ENCODE measurements at regions not wholly inside any gene's neighbourhood (a gene's known extent, or its start where the extent isn't known, plus 50 kb on each side); places are given as distances from the start of the nearest gene placed in this dataset.

DNA sequence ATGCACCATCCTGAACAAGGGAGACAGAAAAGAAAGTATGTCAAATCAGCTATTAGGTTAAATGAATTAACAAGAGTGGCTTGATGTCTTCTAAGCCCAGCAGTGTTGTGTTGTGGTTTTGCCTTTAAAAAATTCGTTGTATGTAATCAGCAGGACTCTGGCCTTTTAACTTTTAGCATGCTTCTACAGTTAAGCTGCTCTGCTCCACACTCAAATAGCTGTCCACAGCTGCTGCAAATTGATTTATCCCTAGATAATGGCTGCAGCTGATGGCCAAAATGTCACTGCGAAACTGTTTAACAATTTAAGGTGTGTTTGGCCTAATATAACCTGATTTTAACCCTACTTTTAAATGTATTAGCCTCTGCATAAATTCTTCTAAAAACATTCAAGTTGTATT, 85.8 kb downstream of the CXXC4 start:
- Histone ChIP-seq H3K9me3 (replicated peaks; ENCODE audit: control insufficient read depth, insufficient read depth, low read depth, low read length) (no peaks in the 10 kb centered on the region; the same call in 1 of the 2 replicates), H3K4me1 (replicated peaks in 1 of 2; ENCODE audit: control insufficient read depth in 2 of 2, insufficient read depth in 2 of 2, low read length in 2 of 2) (no peaks in the 10 kb centered on the region), H3K9me1 (ENCODE audit: control insufficient read depth, insufficient read depth, low read length) (no peaks in the 10 kb centered on the region), H2AFZ (ENCODE audit: low read depth, low read length) (no peak overlapping the region), H3K27me3 (ENCODE audit: control insufficient read depth in 2 of 2, insufficient read depth in 2 of 2, low read length in 2 of 2) (no peaks in the 10 kb centered on the region), H3K27ac (ENCODE audit: extremely low read depth, low read depth, low read length) (no peak overlapping the region), H3K4me3 (no peak overlapping the region), H3K36me3 (ENCODE audit: control insufficient read depth, insufficient read depth, low read length) (no peaks in the 10 kb centered on the region), H3K4me2 (ENCODE audit: insufficient read depth, low read length) (no peak overlapping the region), H4K20me1 (replicated peaks; ENCODE audit: control insufficient read depth, insufficient read depth, low read length) (no peaks in the 10 kb centered on the region), H3K9ac (ENCODE audit: insufficient read depth in 1 of 2, low read depth in 2 of 2, low read length in 2 of 2) (no peak overlapping the region), H3K79me2 (ENCODE audit: control insufficient read depth, insufficient read depth, low read length) (no peaks in the 10 kb centered on the region)
- 0% methylated on average over 2 of the region's 2 CpGs for WGBS (ENCODE audit: insufficient coverage, low coverage, missing lambda C conversion rate)
- no peak for DNase-seq (ENCODE audit: extremely low read depth in 1 of 4, low spot score in 3 of 4)
- no peak for ATAC-seq
- POLR2A ChIA-PET, result no interaction called here
- no TSS peak for BruUV-seq (replicated peaks)
- no peak for FAIRE-seq
- CTCF ChIA-PET (ENCODE audit: low intra/inter-chr PET ratio), result no interaction called here
- in situ Hi-C loops (cut with MboI) (no loop called here), intact Hi-C loops (cut with micrococcal nuclease) (no loop called here)
- TF ChIP-seq, protein P1, sequence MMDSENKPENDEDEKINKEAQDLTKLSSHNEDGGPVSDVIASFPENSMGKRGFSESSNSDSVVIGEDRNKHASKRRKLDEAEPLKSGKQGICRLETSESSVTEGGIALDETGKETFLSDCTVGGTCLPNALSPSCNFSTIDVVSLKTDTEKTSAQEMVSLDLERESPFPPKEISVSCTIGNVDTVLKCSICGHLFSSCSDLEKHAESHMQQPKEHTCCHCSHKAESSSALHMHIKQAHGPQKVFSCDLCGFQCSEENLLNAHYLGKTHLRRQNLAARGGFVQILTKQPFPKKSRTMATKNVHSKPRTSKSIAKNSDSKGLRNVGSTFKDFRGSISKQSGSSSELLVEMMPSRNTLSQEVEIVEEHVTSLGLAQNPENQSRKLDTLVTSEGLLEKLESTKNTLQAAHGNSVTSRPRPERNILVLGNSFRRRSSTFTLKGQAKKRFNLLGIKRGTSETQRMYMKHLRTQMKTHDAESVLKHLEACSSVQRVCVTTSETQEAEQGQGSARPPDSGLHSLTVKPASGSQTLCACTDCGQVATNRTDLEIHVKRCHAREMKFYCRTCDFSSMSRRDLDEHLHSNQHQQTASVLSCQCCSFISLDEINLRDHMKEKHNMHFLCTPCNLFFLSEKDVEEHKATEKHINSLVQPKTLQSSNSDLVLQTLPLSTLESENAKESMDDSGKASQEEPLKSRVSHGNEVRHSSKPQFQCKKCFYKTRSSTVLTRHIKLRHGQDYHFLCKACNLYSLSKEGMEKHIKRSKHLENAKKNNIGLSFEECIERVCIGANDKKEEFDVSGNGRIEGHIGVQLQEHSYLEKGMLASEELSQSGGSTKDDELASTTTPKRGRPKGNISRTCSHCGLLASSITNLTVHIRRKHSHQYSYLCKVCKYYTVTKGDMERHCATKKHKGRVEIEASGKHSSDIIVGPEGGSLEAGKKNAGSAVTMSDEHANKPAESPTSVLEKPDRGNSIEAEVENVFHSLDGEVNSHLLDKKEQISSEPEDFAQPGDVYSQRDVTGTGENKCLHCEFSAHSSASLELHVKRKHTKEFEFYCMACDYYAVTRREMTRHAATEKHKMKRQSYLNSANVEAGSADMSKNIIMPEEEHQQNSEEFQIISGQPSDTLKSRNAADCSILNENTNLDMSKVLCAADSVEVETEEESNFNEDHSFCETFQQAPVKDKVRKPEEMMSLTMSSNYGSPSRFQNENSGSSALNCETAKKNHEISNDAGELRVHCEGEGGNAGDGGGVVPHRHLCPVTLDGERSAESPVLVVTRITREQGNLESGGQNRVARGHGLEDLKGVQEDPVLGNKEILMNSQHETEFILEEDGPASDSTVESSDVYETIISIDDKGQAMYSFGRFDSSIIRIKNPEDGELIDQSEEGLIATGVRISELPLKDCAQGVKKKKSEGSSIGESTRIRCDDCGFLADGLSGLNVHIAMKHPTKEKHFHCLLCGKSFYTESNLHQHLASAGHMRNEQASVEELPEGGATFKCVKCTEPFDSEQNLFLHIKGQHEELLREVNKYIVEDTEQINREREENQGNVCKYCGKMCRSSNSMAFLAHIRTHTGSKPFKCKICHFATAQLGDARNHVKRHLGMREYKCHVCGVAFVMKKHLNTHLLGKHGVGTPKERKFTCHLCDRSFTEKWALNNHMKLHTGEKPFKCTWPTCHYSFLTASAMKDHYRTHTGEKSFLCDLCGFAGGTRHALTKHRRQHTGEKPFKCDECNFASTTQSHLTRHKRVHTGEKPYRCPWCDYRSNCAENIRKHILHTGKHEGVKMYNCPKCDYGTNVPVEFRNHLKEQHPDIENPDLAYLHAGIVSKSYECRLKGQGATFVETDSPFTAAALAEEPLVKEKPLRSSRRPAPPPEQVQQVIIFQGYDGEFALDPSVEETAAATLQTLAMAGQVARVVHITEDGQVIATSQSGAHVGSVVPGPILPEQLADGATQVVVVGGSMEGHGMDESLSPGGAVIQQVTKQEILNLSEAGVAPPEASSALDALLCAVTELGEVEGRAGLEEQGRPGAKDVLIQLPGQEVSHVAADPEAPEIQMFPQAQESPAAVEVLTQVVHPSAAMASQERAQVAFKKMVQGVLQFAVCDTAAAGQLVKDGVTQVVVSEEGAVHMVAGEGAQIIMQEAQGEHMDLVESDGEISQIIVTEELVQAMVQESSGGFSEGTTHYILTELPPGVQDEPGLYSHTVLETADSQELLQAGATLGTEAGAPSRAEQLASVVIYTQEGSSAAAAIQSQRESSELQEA (IDR thresholded peaks at IDR 0.05; ENCODE audit: low read depth), result no peak
- TF ChIP-seq HCFC1 (IDR thresholded peaks at IDR 0.05; ENCODE audit: low read depth, low read length) (no peak), STAT5A (IDR thresholded peaks at IDR 0.05; ENCODE audit: borderline replicate concordance, low read length) (no peak), ZNF507 (tag; conservative IDR thresholded peaks at IDR 0.05) (no peak), STAT5B (CRISPR knock-in tag; IDR thresholded peaks at IDR 0.05) (no peak), ZNF282 (CRISPR knock-in tag; IDR thresholded peaks at IDR 0.05) (no peak), POLR2A (conservative IDR thresholded peaks at IDR 0.05) (no peak), CC2D1A (IDR thresholded peaks at IDR 0.05) (no peak)
- TF ChIP-seq, protein P2, sequence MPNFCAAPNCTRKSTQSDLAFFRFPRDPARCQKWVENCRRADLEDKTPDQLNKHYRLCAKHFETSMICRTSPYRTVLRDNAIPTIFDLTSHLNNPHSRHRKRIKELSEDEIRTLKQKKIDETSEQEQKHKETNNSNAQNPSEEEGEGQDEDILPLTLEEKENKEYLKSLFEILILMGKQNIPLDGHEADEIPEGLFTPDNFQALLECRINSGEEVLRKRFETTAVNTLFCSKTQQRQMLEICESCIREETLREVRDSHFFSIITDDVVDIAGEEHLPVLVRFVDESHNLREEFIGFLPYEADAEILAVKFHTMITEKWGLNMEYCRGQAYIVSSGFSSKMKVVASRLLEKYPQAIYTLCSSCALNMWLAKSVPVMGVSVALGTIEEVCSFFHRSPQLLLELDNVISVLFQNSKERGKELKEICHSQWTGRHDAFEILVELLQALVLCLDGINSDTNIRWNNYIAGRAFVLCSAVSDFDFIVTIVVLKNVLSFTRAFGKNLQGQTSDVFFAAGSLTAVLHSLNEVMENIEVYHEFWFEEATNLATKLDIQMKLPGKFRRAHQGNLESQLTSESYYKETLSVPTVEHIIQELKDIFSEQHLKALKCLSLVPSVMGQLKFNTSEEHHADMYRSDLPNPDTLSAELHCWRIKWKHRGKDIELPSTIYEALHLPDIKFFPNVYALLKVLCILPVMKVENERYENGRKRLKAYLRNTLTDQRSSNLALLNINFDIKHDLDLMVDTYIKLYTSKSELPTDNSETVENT (CRISPR knock-in tag; IDR thresholded peaks at IDR 0.05), result no peak
- TF ChIP-seq, protein P3, sequence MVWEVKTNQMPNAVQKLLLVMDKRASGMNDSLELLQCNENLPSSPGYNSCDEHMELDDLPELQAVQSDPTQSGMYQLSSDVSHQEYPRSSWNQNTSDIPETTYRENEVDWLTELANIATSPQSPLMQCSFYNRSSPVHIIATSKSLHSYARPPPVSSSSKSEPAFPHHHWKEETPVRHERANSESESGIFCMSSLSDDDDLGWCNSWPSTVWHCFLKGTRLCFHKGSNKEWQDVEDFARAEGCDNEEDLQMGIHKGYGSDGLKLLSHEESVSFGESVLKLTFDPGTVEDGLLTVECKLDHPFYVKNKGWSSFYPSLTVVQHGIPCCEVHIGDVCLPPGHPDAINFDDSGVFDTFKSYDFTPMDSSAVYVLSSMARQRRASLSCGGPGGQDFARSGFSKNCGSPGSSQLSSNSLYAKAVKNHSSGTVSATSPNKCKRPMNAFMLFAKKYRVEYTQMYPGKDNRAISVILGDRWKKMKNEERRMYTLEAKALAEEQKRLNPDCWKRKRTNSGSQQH (CRISPR knock-in tag; IDR thresholded peaks at IDR 0.05), result no peak
